ENCODE measurements at regions not wholly inside any gene's neighbourhood (a gene's known extent, or its start where the extent isn't known, plus 50 kb on each side); places are given as distances from the start of the nearest gene placed in this dataset.

DNA sequence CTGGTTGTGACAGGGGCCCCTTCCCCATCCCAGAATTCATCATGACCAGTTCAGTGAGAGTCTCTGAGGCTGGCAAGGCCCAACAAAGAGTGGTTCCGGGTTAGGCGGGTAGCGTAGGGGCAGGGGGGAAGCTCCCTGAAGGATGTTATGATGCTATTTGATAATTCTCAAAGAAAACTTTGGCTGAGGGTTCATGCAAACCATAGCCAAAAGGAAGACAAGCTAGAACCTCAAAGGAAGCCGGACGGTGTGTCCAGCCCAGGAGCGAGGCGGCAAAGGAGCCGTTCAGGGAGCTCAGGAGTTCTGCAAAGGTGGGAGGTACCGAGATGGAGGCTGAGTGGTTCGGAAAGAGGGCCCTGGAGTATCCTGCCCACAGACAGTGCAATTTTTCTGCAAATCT is 226.8 kb upstream of the RAB6C start:
- TF ChIP-seq DPF2 (CRISPR knock-in tag; IDR thresholded peaks at IDR 0.05; ENCODE audit: borderline replicate concordance, low read depth), result no peak
- TF ChIP-seq, protein P1, sequence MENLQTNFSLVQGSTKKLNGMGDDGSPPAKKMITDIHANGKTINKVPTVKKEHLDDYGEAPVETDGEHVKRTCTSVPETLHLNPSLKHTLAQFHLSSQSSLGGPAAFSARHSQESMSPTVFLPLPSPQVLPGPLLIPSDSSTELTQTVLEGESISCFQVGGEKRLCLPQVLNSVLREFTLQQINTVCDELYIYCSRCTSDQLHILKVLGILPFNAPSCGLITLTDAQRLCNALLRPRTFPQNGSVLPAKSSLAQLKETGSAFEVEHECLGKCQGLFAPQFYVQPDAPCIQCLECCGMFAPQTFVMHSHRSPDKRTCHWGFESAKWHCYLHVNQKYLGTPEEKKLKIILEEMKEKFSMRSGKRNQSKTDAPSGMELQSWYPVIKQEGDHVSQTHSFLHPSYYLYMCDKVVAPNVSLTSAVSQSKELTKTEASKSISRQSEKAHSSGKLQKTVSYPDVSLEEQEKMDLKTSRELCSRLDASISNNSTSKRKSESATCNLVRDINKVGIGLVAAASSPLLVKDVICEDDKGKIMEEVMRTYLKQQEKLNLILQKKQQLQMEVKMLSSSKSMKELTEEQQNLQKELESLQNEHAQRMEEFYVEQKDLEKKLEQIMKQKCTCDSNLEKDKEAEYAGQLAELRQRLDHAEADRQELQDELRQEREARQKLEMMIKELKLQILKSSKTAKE (CRISPR knock-in tag; IDR thresholded peaks at IDR 0.05; ENCODE audit: borderline replicate concordance), result no peak
- TF ChIP-seq BHLHE40 (IDR thresholded peaks at IDR 0.05; ENCODE audit: low read length), result no peak
- TF ChIP-seq, protein P2, sequence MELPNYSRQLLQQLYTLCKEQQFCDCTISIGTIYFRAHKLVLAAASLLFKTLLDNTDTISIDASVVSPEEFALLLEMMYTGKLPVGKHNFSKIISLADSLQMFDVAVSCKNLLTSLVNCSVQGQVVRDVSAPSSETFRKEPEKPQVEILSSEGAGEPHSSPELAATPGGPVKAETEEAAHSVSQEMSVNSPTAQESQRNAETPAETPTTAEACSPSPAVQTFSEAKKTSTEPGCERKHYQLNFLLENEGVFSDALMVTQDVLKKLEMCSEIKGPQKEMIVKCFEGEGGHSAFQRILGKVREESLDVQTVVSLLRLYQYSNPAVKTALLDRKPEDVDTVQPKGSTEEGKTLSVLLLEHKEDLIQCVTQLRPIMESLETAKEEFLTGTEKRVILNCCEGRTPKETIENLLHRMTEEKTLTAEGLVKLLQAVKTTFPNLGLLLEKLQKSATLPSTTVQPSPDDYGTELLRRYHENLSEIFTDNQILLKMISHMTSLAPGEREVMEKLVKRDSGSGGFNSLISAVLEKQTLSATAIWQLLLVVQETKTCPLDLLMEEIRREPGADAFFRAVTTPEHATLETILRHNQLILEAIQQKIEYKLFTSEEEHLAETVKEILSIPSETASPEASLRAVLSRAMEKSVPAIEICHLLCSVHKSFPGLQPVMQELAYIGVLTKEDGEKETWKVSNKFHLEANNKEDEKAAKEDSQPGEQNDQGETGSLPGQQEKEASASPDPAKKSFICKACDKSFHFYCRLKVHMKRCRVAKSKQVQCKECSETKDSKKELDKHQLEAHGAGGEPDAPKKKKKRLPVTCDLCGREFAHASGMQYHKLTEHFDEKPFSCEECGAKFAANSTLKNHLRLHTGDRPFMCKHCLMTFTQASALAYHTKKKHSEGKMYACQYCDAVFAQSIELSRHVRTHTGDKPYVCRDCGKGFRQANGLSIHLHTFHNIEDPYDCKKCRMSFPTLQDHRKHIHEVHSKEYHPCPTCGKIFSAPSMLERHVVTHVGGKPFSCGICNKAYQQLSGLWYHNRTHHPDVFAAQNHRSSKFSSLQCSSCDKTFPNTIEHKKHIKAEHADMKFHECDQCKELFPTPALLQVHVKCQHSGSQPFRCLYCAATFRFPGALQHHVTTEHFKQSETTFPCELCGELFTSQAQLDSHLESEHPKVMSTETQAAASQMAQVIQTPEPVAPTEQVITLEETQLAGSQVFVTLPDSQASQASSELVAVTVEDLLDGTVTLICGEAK (IDR thresholded peaks at IDR 0.05), result no peak
- TF ChIP-seq, protein P2 (CRISPR knock-in tag; IDR thresholded peaks at IDR 0.05), result no peak
- no peak for TF ChIP-seq ZNF775 (CRISPR knock-in tag; IDR thresholded peaks at IDR 0.05; ENCODE audit: borderline replicate concordance)
- no peak for TF ChIP-seq MXI1 (IDR thresholded peaks at IDR 0.05; ENCODE audit: borderline replicate concordance, low read depth, low read length)
- no peak for TF ChIP-seq ZSCAN21 (CRISPR knock-in tag; IDR thresholded peaks at IDR 0.05; ENCODE audit: borderline replicate concordance)
- TF ChIP-seq MAZ (IDR thresholded peaks at IDR 0.05; ENCODE audit: borderline replicate concordance, low read depth, low read length), result no peak
- no peak for TF ChIP-seq MAZ (CRISPR knock-in tag; IDR thresholded peaks at IDR 0.05; ENCODE audit: low read depth)
